Erythroblast (primary cell): ENCODE measurements at regions not wholly inside any gene's neighbourhood (a gene's known extent, or its start where the extent isn't known, plus 50 kb on each side); places are given as distances from the start of the nearest gene placed in this dataset.
A peak's percentile ranks its signal among the peaks of the same experiment; 100 is the strongest.

Experiments
- DNase-seq, 2 experiments: peaks; one replicate each; lab custom pipeline; 2025; lab: John Stamatoyannopoulos, UW
- GATA1 ChIP-seq: IDR thresholded peaks from 2 replicates; pipeline ENCODE4 v1.6.1; 2011; ENCODE audit warnings: low read depth, mild to moderate bottlenecking, control low read depth, low read length, moderate library complexity
- POLR2A ChIP-seq: IDR thresholded peaks from 2 replicates; pipeline ENCODE4 v1.6.1; 2011; ENCODE audit warnings: mild to moderate bottlenecking, low read length

GRCh38 chr15:92273723-92274122, 120.0 kb upstream of the ST8SIA2 start:
- no peak for DNase-seq
- TF ChIP-seq POLR2A = no peak
- no peak for TF ChIP-seq GATA1

- TF ChIP-seq POLR2A (no peak), GATA1 (no peak)
- DNase-seq = peak in 1 of 2 experiments; percentile 9
Measured at GRCh38 chr15:92277776-92278175, 115.9 kb upstream of the ST8SIA2 start.

GRCh38 chr15:92283813-92284212, 109.9 kb upstream of the ST8SIA2 start:
- TF ChIP-seq POLR2A (no peak), GATA1 (no peak)
- DNase-seq = no peak

DNA sequence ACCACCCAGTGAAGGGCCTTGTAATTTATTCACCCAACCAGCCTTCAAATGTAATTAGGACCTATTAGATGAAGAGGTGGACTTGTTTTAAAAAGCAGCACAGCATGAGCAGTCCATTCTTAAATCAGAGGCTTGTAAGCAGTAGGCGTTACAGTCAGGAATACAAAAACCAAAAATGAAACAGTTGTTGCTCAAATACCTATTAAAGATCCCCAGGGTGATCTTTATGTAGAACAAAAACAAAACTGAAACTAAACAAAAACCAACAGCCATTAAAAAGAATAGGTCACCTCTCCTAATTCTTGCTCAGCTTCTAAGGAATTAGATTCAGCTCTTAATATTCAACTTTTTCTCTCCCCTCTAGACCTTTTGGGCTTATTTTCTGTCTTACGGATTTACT, 104.9 kb upstream of the ST8SIA2 start:
- TF ChIP-seq GATA1 = no peak
- DNase-seq = no peak

GRCh38 chr15:92289733-92290132, 103.9 kb upstream of the ST8SIA2 start:
- TF ChIP-seq POLR2A (no peak), GATA1 (no peak)
- no peak for DNase-seq

DNA sequence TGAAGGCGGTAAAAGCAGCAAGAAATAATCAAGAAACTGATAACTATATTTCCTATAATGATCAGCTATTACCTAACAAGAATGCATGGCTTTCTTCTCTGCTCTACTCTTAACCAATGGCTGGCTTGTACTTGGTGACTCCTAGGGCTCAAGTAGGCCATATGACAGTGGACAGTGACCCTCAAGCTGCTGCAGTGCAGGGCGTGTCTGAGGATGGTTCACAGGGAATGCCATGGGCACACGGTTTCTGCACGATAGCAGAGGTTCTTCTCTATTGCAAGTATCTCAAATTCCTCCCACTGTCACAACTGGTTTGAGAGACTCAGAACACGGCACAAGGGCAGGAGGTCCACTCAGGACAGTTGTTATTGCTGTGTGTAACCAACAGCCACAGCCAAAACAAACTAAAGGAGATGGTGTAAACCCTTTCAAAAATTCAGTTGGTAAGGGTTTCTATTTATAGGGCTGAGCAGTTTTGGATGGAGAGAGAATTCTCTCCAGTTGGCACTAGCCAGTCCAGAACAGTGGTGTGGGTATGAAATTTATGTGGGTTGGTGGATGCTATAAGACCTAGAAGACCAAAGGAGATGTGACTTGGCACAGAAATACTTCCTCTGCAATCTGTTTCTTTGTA, 103.2 kb upstream of the ST8SIA2 start:
- TF ChIP-seq GATA1 = no peak
- TF ChIP-seq POLR2A = no peak
- no peak for DNase-seq

- no peak for TF ChIP-seq POLR2A
- no peak for TF ChIP-seq GATA1
- DNase-seq = no peak
Measured at GRCh38 chr15:92291900-92292299, 101.8 kb upstream of the ST8SIA2 start.

DNA sequence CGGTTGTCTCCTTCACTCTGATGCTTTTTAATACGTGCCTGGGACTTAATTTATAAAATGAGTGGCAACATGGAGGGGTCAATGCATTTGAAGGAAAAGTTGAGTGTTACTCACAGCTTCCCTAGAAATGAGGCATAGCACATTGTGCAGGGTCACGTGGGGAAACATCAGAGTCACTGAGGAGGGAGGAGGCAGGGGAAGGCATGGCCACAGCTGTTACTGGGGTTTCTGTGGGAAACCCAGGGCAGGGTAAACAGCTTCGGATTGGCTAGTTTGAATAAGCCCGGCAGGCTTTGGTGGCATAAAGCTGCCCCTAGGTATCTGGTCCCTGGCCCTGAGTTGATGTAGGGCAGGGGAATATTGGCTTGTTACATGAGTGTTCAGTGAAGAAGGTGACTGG, 98.9 kb upstream of the ST8SIA2 start:
- peak in 1 of 2 experiments; percentile 29 for DNase-seq
- TF ChIP-seq POLR2A (no peak), GATA1 (no peak)

DNA sequence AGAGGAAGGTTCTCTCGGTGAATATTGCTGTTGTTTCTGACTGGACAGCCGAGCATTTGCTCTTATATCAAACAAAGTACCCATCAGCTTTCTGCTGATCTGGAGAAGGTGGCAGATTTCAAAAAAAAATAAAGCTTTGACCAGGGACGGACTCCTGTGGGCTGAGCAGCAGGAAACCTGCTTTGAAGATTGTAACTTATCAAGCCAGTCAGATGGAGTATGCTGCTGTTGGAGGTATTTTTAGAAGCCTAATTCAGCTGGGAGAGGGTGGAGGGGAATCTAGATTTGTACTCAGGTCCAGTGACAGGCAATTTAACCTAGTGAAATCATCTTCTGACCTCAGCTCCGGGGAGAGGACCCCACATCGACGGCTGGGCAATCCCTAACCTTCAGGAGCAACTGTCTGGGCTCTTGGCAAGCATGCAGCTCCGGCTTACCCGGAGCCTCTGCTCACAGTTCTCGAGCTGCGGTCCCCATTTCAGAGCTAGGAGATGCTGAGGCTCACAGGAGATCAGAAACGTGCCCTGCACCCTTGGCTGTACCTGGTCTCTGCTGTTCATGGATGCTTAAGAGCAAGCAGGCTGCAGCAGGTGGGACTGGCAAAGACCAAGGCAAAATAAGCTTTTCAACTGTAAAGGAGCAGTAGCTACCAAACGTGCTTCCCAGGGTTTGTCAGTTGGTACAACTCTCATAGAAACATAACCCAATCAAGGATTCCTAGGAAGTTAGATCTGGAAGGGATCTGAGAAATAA, 89.3 kb upstream of the ST8SIA2 start:
- DNase-seq = no peak
- TF ChIP-seq GATA1 (no peak), POLR2A (no peak)

- no peak for DNase-seq
- TF ChIP-seq POLR2A (no peak), GATA1 (no peak)
Measured at GRCh38 chr15:92305343-92305742, 88.3 kb upstream of the ST8SIA2 start.

DNA sequence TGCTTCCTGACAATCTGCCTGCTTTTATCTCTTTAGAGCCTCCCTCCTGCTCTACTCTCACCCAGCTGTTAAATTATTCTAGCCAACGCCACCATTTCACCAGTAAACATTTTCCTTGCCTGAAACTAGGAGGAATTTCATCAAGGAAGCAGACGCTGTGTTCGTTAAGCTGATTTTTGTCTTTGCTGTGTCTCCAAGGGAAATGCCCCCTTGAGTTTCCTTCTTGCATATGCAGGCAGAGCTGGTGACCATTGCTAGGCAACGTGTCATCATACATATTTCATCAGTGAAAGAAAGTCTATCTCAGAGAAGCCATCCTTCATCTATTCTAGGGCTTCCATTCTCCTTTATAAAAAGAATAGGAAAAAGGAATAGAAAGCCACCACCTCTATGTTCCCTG, 87.0 kb upstream of the ST8SIA2 start:
- DNase-seq = peak; percentile 10 to 12
- no peak for TF ChIP-seq GATA1
- no peak for TF ChIP-seq POLR2A

DNA sequence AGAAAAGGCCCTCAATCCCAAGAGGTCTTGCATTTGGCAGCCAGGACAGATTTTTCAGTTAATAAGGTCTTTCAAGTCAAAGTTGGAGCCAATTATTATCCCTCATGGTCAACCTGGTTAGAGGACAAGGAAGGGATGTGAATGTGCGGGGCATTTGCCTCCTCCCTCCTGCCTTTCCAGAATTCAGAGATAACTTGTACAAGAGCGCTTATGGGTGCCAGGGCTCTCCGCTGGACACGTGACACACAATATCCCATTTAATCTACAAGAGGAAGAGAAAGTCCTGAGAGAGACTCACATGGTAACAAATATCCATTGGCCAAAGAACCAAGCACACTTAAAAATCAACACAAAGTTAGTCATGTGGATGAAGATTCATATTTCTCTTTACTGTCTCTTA, 78.5 kb upstream of the ST8SIA2 start:
- DNase-seq = no peak
- no peak for TF ChIP-seq POLR2A
- TF ChIP-seq GATA1 = no peak

DNA sequence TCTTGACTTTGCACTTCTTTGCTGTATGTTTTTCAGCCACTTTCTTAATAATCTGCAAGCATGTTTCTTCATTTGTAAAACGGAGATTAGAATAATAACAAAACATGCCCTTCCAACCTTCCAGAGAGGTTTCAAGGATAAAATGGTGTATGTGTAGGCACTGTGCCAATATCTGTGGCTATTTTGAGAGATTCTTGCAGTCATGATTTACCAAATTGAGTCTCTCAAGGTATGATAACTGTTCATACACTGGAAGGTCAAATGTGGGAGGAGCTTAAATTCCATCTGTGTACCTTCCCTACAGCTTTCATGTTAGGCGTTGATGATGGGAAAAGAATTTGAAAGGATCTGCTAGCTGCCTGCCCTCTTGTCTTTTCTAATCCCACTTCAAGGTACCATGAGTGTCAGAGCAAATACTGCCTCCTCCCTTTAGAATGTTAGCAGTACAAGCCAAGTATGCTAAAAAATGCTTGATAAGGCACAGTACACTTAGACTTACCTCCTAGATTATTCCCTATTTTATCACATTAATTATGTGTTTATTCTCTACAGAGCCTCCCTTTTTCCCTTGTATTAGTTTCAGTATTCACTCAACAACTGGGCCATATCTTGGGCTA, 78.0 kb upstream of the ST8SIA2 start:
- DNase-seq = no peak
- TF ChIP-seq GATA1 = no peak
- no peak for TF ChIP-seq POLR2A

- TF ChIP-seq GATA1 (no peak), POLR2A (no peak)
- no peak for DNase-seq
Measured at GRCh38 chr15:92316586-92317295, 76.9 kb upstream of the ST8SIA2 start.
